AG04450 (cell line): ENCODE measurements at regions not wholly inside any gene's neighbourhood (a gene's known extent, or its start where the extent isn't known, plus 50 kb on each side); places are given as distances from the start of the nearest gene placed in this dataset.

Experiments used
- CTCF ChIA-PET: fragments of 300-600, 350-600 bp; formaldehyde crosslinking; extraction: SDS; loops from one replicate; lab custom pipeline; 2022; ENCODE audit warnings: antibody characterized with exemption, inconsistent platforms; lab: Charles Lee
- POLR2A ChIA-PET: fragments of 350-600 bp; formaldehyde crosslinking; extraction: SDS; loops from one replicate; lab custom pipeline; 2021; ENCODE audit warnings: antibody characterized with exemption, inconsistent platforms; lab: Yijun Ruan, JAX
- DNase-seq: peaks from one replicate; pipeline ENCODE4 v3.0.0-alpha.2; 2011; ENCODE audit warnings: low read depth, low spot score
- H3K27ac ChIP-seq: one replicate; pipeline ENCODE4 v1.5.1; 2012; ENCODE audit warnings: low read depth, low read length, control low read depth
- H3K27me3 ChIP-seq: one replicate; pipeline ENCODE4 v1.6.0; 2012; ENCODE audit warnings: low read length; ENCODE audit not compliant: control insufficient read depth, insufficient read depth
- H3K4me3 ChIP-seq: 2 replicates; pipeline ENCODE4 v1.5.1; 2011; ENCODE audit warnings: mild to moderate bottlenecking, low read depth, low read length, control low read depth
- H3K9me3 ChIP-seq: 2 replicates; pipeline ENCODE4 v1.5.1; 2012; ENCODE audit warnings: low read length; ENCODE audit not compliant: control insufficient read depth, insufficient read depth
- TF ChIP-seq, protein P1 (sequence below): IDR thresholded peaks from 2 replicates; pipeline ENCODE4 v1.5.1; 2011; ENCODE audit warnings: low read depth, low read length, control low read depth, inconsistent platforms

DNA sequence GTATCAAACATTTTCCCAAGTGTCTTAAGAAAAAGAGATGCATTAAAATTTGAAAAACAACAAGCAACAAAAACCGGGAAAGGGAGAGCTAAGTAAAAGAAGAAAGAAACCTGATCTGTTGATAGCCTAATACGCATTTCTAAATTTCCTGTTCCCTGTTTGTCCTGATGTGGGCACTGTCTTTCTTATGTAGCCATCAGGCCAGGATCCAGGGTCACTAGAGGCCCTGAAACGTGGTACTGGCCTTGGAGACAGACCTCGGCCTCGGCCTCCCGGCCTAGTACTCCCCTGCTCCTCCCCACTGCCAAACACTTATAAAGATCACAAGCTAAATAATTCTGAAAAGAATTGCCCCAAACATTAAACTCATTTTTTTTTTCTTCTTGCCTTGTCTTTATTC, 547.2 kb downstream of the IRX1 start:
- no peak for DNase-seq
- ChIA-PET CTCF (no interaction called here), POLR2A (no interaction called here)
- Histone ChIP-seq H3K4me3 (no peak overlapping the region), H3K9me3 (peaks cover 30% of the 10 kb centered on the region), H3K27me3 (no peaks in the 10 kb centered on the region), H3K27ac (no peak overlapping the region)
- TF ChIP-seq, protein P1, sequence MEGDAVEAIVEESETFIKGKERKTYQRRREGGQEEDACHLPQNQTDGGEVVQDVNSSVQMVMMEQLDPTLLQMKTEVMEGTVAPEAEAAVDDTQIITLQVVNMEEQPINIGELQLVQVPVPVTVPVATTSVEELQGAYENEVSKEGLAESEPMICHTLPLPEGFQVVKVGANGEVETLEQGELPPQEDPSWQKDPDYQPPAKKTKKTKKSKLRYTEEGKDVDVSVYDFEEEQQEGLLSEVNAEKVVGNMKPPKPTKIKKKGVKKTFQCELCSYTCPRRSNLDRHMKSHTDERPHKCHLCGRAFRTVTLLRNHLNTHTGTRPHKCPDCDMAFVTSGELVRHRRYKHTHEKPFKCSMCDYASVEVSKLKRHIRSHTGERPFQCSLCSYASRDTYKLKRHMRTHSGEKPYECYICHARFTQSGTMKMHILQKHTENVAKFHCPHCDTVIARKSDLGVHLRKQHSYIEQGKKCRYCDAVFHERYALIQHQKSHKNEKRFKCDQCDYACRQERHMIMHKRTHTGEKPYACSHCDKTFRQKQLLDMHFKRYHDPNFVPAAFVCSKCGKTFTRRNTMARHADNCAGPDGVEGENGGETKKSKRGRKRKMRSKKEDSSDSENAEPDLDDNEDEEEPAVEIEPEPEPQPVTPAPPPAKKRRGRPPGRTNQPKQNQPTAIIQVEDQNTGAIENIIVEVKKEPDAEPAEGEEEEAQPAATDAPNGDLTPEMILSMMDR, result no peak

DNA sequence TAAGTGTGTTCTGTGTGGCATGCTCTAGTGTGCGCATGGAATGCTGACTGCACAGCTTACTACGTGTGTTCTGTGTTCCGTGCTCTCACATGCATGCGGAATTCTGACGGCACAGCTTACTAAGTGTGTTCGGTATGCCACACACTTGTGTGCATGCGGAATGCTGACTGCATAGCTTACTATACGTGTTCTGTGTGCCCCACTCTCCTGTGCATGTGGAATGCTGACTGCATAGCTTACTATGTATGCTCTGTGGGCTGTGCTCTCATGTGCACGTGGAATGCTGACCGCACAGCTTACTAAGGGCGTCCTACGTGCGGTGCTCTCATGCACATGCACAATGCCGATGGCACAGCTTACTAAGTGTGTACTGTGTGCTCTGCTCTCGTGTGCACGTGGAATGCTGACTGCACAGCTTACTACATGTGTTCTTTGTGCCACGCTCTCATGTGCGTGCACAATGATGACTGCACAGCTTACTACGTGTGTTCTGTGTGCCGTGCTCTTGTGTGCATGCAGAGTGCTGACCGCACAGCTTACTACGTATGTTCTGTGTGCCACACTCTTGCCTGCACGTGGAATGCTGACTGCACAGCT, 548.9 kb downstream of the IRX1 start:
- CTCF ChIA-PET, result no interaction called here
- POLR2A ChIA-PET, result no interaction called here
- TF ChIP-seq, protein P1, result no peak
- Histone ChIP-seq H3K4me3 (no peak overlapping the region), H3K27ac (no peak overlapping the region), H3K27me3 (no peaks in the 10 kb centered on the region), H3K9me3 (peaks cover 28% of the 10 kb centered on the region)
- no peak for DNase-seq

DNA sequence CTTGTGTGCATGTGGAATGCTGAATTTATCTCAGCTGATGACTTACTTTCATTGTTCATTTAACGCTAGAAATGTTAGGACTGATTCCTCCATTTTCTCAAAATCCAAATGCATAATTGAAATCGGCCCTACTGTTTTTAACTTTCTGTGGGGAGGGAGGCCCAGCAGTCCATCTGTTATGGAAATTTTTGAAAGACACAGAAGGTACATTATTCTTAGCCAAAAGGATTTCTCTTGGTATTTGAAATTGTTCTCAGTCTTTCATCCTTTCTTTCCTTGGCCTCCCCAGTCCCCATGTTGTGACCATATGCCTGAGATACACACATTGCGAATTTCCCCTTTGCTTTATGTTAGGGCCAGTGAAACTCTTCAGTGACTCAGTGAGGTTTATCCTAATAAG, 549.9 kb downstream of the IRX1 start:
- Histone ChIP-seq H3K27ac (no peak overlapping the region), H3K9me3 (peaks cover 28% of the 10 kb centered on the region), H3K27me3 (no peaks in the 10 kb centered on the region), H3K4me3 (no peak overlapping the region)
- TF ChIP-seq, protein P1, result no peak
- no peak for DNase-seq
- POLR2A ChIA-PET, result no interaction called here
- CTCF ChIA-PET, result no interaction called here

DNA sequence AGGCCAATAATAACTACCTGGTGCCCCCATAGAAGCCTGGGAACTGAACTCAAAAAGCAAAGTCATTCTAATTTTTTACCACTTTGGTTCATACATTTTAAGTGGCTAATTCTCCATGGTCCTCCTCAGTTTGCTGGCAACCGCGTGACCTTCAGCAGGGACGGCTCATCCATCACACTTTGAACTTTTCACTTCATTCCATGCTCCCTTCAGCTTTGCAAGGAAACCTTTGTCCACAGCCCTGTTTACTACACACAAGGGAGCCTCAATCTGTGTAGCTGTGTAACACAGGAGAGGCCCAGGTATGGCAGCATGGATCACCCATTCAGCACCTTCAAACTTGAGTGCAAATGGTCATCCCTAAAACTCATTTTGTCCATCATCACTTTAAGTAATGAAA, 552.4 kb downstream of the IRX1 start:
- ChIA-PET CTCF (no interaction called here), POLR2A (no interaction called here)
- no peaks in the 10 kb centered on the region for H3K27me3 ChIP-seq
- no peak for DNase-seq
- no peak overlapping the region for H3K27ac ChIP-seq
- peaks cover 27% of the 10 kb centered on the region for H3K9me3 ChIP-seq
- TF ChIP-seq, protein P1, result no peak
- H3K4me3 ChIP-seq, result no peak overlapping the region

DNA sequence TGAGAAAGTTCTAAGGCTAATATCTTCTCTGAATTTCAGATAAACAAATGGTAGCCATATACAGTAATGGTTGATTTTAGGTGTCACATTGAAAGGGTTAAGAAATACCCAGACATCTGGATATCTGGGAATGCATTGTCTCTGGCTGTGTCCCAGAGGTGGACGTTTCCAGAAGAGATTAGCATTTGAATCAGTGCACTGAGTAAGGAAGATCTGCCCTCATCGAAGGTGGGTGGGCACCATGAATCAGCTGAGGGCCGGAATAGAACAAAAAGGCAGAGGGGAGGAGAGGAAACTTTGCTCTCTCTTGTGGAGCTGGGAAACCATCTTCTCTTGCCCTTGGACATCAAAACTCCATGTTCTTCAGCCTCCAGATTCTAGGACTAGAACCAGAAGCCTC, 554.4 kb downstream of the IRX1 start:
- no peak overlapping the region for H3K27ac ChIP-seq
- ChIA-PET POLR2A (no interaction called here), CTCF (no interaction called here)
- no peaks in the 10 kb centered on the region for H3K27me3 ChIP-seq
- no peak for DNase-seq
- TF ChIP-seq, protein P1, result no peak
- H3K9me3 ChIP-seq, result peaks cover 23% of the 10 kb centered on the region
- H3K4me3 ChIP-seq, result no peak overlapping the region
